GM12892 (cell line): ENCODE measurements at regions not wholly inside any gene's neighbourhood (a gene's known extent, or its start where the extent isn't known, plus 50 kb on each side); places are given as distances from the start of the nearest gene placed in this dataset.

Experiments
- DNase-seq: peaks from one replicate; pipeline ENCODE4 v3.0.0; 2011; ENCODE audit not compliant: insufficient read length
- FAIRE-seq: peaks from 2 replicates; lab custom pipeline; 2011; peaks lifted over from hg19 to GRCh38; lab: Jason Lieb, UNC
- POLR2A ChIP-seq: IDR thresholded peaks from 2 replicates; pipeline ENCODE4 v1.6.1; 2011; ENCODE audit warnings: low read depth, low read length, control low read depth
- POLR2AphosphoS5 ChIP-seq: IDR thresholded peaks from 2 replicates; pipeline ENCODE4 v1.6.1; 2011; ENCODE audit warnings: low read depth, low read length, control low read depth
- TAF1 ChIP-seq: IDR thresholded peaks from 2 replicates; pipeline ENCODE4 v1.6.1; 2011; ENCODE audit warnings: low read depth, mild to moderate bottlenecking, control low read depth, low read length, borderline replicate concordance

GRCh38 chr3:16658004-16658924, 53.0 kb upstream of the DAZL start:
- TF ChIP-seq POLR2A (no peak), TAF1 (no peak), POLR2AphosphoS5 (no peak)
- FAIRE-seq (no peak), DNase-seq (no peak)

- DNase-seq, result no peak
- TF ChIP-seq POLR2A (no peak), POLR2AphosphoS5 (no peak), TAF1 (no peak)
- no peak for FAIRE-seq
Measured at GRCh38 chr3:16658925-16659793, 53.9 kb upstream of the DAZL start.

- TF ChIP-seq POLR2AphosphoS5 (no peak), POLR2A (no peak), TAF1 (no peak)
- no peak for FAIRE-seq
- DNase-seq, result no peak
Measured at GRCh38 chr3:16663854-16664712, 58.9 kb upstream of the DAZL start.

GRCh38 chr3:16665282-16665741, 60.1 kb upstream of the DAZL start:
- FAIRE-seq (no peak), DNase-seq (no peak)
- TF ChIP-seq TAF1 (no peak), POLR2AphosphoS5 (no peak), POLR2A (no peak)

GRCh38 chr3:16666206-16666605, 61.0 kb upstream of the DAZL start:
- FAIRE-seq, result no peak
- TF ChIP-seq TAF1 (no peak), POLR2A (no peak), POLR2AphosphoS5 (no peak)
- DNase-seq, result no peak

- TF ChIP-seq POLR2AphosphoS5, result no peak
- no peak for TF ChIP-seq POLR2A
- TF ChIP-seq TAF1, result no peak
- no peak for FAIRE-seq
- no peak for DNase-seq
Measured at GRCh38 chr3:16667633-16668032, 62.4 kb upstream of the DAZL start.

GRCh38 chr3:16668776-16669545, 63.7 kb upstream of the DAZL start:
- DNase-seq (no peak), FAIRE-seq (no peak)
- TF ChIP-seq POLR2AphosphoS5, result no peak
- TF ChIP-seq TAF1, result no peak

GRCh38 chr3:16670191-16670590, 65.0 kb upstream of the DAZL start:
- DNase-seq, result no peak
- TF ChIP-seq TAF1, result no peak
- TF ChIP-seq POLR2AphosphoS5, result no peak
- no peak for TF ChIP-seq POLR2A
- FAIRE-seq, result no peak

- FAIRE-seq (no peak), DNase-seq (no peak)
- no peak for TF ChIP-seq TAF1
- no peak for TF ChIP-seq POLR2A
- TF ChIP-seq POLR2AphosphoS5, result no peak
Measured at GRCh38 chr3:16671690-16672089, 66.5 kb upstream of the DAZL start.

GRCh38 chr3:16673530-16673929, 68.3 kb upstream of the DAZL start:
- no peak for TF ChIP-seq POLR2AphosphoS5
- TF ChIP-seq POLR2A, result no peak
- no peak for TF ChIP-seq TAF1
- FAIRE-seq (no peak), DNase-seq (no peak)
